Muscle layer of duodenum (tissue), 2 donors: ENCODE measurements at regions not wholly inside any gene's neighbourhood (a gene's known extent, or its start where the extent isn't known, plus 50 kb on each side); places are given as distances from the start of the nearest gene placed in this dataset.
"Not testable (repeated sequence)": the region's sequence is repeated elsewhere in the genome, so short reads cannot be mapped to it uniquely, and the experiment has no call there.

ENCODE experiments used
- H3K27ac ChIP-seq: one replicate; pipeline ENCODE4 v1.7.0; 2013; ENCODE audit warnings: mild to moderate bottlenecking, low read length
- H3K27me3 ChIP-seq: one replicate; pipeline ENCODE4 v1.7.0; 2013; ENCODE audit warnings: low read depth, mild to moderate bottlenecking, control low read depth, low read length
- H3K36me3 ChIP-seq, 2 donors: one replicate each; pipeline ENCODE4 v1.7.0; 2013; ENCODE audit warnings: low read length in 2 of 2, control low read depth in 1 of 2, mild to moderate bottlenecking in 1 of 2; ENCODE audit not compliant: insufficient read depth in 2 of 2, control insufficient read depth in 1 of 2
- H3K4me1 ChIP-seq, 2 donors: one replicate each; pipeline ENCODE4 v1.7.0; 2013; ENCODE audit warnings: low read length in 2 of 2, mild to moderate bottlenecking in 2 of 2, control low read depth in 1 of 2, moderate library complexity in 1 of 2; ENCODE audit not compliant: insufficient read depth in 2 of 2, control insufficient read depth in 1 of 2
- H3K4me3 ChIP-seq, 2 donors: one replicate each; pipeline ENCODE4 v1.7.0; 2013; ENCODE audit warnings: low read length in 2 of 2, low read depth in 1 of 2, mild to moderate bottlenecking in 1 of 2
- H3K9me3 ChIP-seq, 2 donors: one replicate each; pipeline ENCODE4 v1.7.0; 2013; ENCODE audit warnings: low read length in 2 of 2, control low read depth in 1 of 2, mild to moderate bottlenecking in 1 of 2; ENCODE audit not compliant: control insufficient read depth in 1 of 2
- donor health status: healthy.

GRCh38 chr2:64238799-64239198 lies 94.6 kb upstream of the PELI1 start:
- no peaks in the 10 kb centered on the region for H3K9me3 ChIP-seq
- no peak overlapping the region for H3K27ac ChIP-seq
- no peaks in the 10 kb centered on the region for H3K36me3 ChIP-seq
- H3K27me3 ChIP-seq, result no peaks in the 10 kb centered on the region
- peaks cover 0 to 9% of the 10 kb centered on the region in 2 donors for H3K4me1 ChIP-seq
- H3K4me3 ChIP-seq, result no peak overlapping the region

- no peak overlapping the region for H3K4me3 ChIP-seq
- no peaks in the 10 kb centered on the region for H3K36me3 ChIP-seq
- no peaks in the 10 kb centered on the region for H3K4me1 ChIP-seq
- H3K27me3 ChIP-seq, result no peaks in the 10 kb centered on the region
- no peak overlapping the region for H3K27ac ChIP-seq
- no peaks in the 10 kb centered on the region for H3K9me3 ChIP-seq
Measured at GRCh38 chr2:64243081-64244036, 99.1 kb upstream of the PELI1 start.

- Histone ChIP-seq H3K27ac (no peak overlapping the region), H3K4me1 (no peaks in the 10 kb centered on the region), H3K36me3 (no peaks in the 10 kb centered on the region), H3K4me3 (no peak overlapping the region), H3K27me3 (no peaks in the 10 kb centered on the region), H3K9me3 (no peaks in the 10 kb centered on the region)
Measured at GRCh38 chr2:64244037-64244416, 99.8 kb upstream of the PELI1 start.

- no peaks in the 10 kb centered on the region for H3K36me3 ChIP-seq
- H3K9me3 ChIP-seq, result no peaks in the 10 kb centered on the region
- H3K27ac ChIP-seq, result no peak overlapping the region
- no peaks in the 10 kb centered on the region for H3K4me1 ChIP-seq
- no peak overlapping the region for H3K4me3 ChIP-seq
- no peaks in the 10 kb centered on the region for H3K27me3 ChIP-seq
Measured at GRCh38 chr2:64245631-64246030, 101.4 kb upstream of the PELI1 start.

- no peaks in the 10 kb centered on the region for H3K36me3 ChIP-seq
- H3K27ac ChIP-seq, result no peak overlapping the region
- no peaks in the 10 kb centered on the region for H3K9me3 ChIP-seq
- no peak overlapping the region for H3K4me3 ChIP-seq
- H3K4me1 ChIP-seq, result no peaks in the 10 kb centered on the region
- no peaks in the 10 kb centered on the region for H3K27me3 ChIP-seq
Measured at GRCh38 chr2:64246962-64247361, 102.7 kb upstream of the PELI1 start.

- Histone ChIP-seq H3K27ac (no peak overlapping the region), H3K27me3 (no peaks in the 10 kb centered on the region), H3K9me3 (no peaks in the 10 kb centered on the region), H3K36me3 (no peaks in the 10 kb centered on the region), H3K4me1 (no peaks in the 10 kb centered on the region), H3K4me3 (no peak overlapping the region)
Measured at GRCh38 chr2:64249426-64249825, 105.2 kb upstream of the PELI1 start.

- H3K27me3 ChIP-seq, result no peaks in the 10 kb centered on the region
- H3K4me3 ChIP-seq, result no peak overlapping the region
Measured at GRCh38 chr2:64250063-64250462, 105.8 kb upstream of the PELI1 start.

GRCh38 chr2:64250751-64251423 lies 106.7 kb upstream of the PELI1 start:
- no peak overlapping the region for H3K27ac ChIP-seq
- H3K4me3 ChIP-seq, result no peak overlapping the region
- no peaks in the 10 kb centered on the region for H3K27me3 ChIP-seq
- H3K4me1 ChIP-seq, result no peaks in the 10 kb centered on the region
- H3K36me3 ChIP-seq, result no peaks in the 10 kb centered on the region
- no peaks in the 10 kb centered on the region for H3K9me3 ChIP-seq

More at GRCh38 chr2:64250063-64250462, 105.8 kb upstream of the PELI1 start:
- Histone ChIP-seq H3K27ac (no peak overlapping the region), H3K9me3 (no peaks in the 10 kb centered on the region), H3K36me3 (no peaks in the 10 kb centered on the region), H3K4me1 (no peaks in the 10 kb centered on the region)

- no peaks in the 10 kb centered on the region for H3K27me3 ChIP-seq
- no peaks in the 10 kb centered on the region for H3K9me3 ChIP-seq
- no peak overlapping the region for H3K27ac ChIP-seq
- H3K36me3 ChIP-seq, result no peaks in the 10 kb centered on the region
- H3K4me1 ChIP-seq, result no peaks in the 10 kb centered on the region
- H3K4me3 ChIP-seq, result no peak overlapping the region
Measured at GRCh38 chr2:64251497-64252250, 107.5 kb upstream of the PELI1 start.

- H3K27me3 ChIP-seq, H3K9me3 ChIP-seq, H3K4me3 ChIP-seq, H3K27ac ChIP-seq, H3K36me3 ChIP-seq, H3K4me1 ChIP-seq: not testable (repeated sequence)
Measured at GRCh38 chr2:64252251-64252978, 108.2 kb upstream of the PELI1 start.

- not testable (repeated sequence) for H3K27ac ChIP-seq, H3K9me3 ChIP-seq, H3K4me1 ChIP-seq, H3K36me3 ChIP-seq, H3K27me3 ChIP-seq, H3K4me3 ChIP-seq
Measured at GRCh38 chr2:64253421-64253820, 109.2 kb upstream of the PELI1 start.
